ENCODE measurements at regions not wholly inside any gene's neighbourhood (a gene's known extent, or its start where the extent isn't known, plus 50 kb on each side); places are given as distances from the start of the nearest gene placed in this dataset.

GRCh38 chrX:122869171-122869570, 314.9 kb upstream of the GRIA3 start:
- TF ChIP-seq, protein P1, sequence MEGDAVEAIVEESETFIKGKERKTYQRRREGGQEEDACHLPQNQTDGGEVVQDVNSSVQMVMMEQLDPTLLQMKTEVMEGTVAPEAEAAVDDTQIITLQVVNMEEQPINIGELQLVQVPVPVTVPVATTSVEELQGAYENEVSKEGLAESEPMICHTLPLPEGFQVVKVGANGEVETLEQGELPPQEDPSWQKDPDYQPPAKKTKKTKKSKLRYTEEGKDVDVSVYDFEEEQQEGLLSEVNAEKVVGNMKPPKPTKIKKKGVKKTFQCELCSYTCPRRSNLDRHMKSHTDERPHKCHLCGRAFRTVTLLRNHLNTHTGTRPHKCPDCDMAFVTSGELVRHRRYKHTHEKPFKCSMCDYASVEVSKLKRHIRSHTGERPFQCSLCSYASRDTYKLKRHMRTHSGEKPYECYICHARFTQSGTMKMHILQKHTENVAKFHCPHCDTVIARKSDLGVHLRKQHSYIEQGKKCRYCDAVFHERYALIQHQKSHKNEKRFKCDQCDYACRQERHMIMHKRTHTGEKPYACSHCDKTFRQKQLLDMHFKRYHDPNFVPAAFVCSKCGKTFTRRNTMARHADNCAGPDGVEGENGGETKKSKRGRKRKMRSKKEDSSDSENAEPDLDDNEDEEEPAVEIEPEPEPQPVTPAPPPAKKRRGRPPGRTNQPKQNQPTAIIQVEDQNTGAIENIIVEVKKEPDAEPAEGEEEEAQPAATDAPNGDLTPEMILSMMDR (IDR thresholded peaks at IDR 0.05; ENCODE audit: low read depth, low read length, missing input control) = no peak
- no peak for TF ChIP-seq JUND (IDR thresholded peaks at IDR 0.05)
- no peak for TF ChIP-seq RAD21 (IDR thresholded peaks at IDR 0.05)
- no peak for TF ChIP-seq FOXA1 (IDR thresholded peaks at IDR 0.05)
- TF ChIP-seq, protein P2, sequence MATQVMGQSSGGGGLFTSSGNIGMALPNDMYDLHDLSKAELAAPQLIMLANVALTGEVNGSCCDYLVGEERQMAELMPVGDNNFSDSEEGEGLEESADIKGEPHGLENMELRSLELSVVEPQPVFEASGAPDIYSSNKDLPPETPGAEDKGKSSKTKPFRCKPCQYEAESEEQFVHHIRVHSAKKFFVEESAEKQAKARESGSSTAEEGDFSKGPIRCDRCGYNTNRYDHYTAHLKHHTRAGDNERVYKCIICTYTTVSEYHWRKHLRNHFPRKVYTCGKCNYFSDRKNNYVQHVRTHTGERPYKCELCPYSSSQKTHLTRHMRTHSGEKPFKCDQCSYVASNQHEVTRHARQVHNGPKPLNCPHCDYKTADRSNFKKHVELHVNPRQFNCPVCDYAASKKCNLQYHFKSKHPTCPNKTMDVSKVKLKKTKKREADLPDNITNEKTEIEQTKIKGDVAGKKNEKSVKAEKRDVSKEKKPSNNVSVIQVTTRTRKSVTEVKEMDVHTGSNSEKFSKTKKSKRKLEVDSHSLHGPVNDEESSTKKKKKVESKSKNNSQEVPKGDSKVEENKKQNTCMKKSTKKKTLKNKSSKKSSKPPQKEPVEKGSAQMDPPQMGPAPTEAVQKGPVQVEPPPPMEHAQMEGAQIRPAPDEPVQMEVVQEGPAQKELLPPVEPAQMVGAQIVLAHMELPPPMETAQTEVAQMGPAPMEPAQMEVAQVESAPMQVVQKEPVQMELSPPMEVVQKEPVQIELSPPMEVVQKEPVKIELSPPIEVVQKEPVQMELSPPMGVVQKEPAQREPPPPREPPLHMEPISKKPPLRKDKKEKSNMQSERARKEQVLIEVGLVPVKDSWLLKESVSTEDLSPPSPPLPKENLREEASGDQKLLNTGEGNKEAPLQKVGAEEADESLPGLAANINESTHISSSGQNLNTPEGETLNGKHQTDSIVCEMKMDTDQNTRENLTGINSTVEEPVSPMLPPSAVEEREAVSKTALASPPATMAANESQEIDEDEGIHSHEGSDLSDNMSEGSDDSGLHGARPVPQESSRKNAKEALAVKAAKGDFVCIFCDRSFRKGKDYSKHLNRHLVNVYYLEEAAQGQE (IDR thresholded peaks at IDR 0.05) = no peak
- no peak for TF ChIP-seq SP1 (IDR thresholded peaks at IDR 0.05)
- TF ChIP-seq MAX (IDR thresholded peaks at IDR 0.05) = no peak
- TF ChIP-seq TAF1 (conservative IDR thresholded peaks at IDR 0.05) = no peak
- TF ChIP-seq GABPA (IDR thresholded peaks at IDR 0.05 in 1 of 2, conservative IDR thresholded peaks at IDR 0.05 in 1 of 2) = no peak
- TF ChIP-seq, protein P3, sequence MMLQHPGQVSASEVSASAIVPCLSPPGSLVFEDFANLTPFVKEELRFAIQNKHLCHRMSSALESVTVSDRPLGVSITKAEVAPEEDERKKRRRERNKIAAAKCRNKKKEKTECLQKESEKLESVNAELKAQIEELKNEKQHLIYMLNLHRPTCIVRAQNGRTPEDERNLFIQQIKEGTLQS (IDR thresholded peaks at IDR 0.05) = no peak
- TF ChIP-seq, protein P4, sequence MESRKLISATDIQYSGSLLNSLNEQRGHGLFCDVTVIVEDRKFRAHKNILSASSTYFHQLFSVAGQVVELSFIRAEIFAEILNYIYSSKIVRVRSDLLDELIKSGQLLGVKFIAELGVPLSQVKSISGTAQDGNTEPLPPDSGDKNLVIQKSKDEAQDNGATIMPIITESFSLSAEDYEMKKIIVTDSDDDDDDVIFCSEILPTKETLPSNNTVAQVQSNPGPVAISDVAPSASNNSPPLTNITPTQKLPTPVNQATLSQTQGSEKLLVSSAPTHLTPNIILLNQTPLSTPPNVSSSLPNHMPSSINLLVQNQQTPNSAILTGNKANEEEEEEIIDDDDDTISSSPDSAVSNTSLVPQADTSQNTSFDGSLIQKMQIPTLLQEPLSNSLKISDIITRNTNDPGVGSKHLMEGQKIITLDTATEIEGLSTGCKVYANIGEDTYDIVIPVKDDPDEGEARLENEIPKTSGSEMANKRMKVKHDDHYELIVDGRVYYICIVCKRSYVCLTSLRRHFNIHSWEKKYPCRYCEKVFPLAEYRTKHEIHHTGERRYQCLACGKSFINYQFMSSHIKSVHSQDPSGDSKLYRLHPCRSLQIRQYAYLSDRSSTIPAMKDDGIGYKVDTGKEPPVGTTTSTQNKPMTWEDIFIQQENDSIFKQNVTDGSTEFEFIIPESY (IDR thresholded peaks at IDR 0.05) = no peak
- no peak for TF ChIP-seq YY1 (IDR thresholded peaks at IDR 0.05)
- no peak for TF ChIP-seq HNF4A (conservative IDR thresholded peaks at IDR 0.05)
- TF ChIP-seq RXRA (IDR thresholded peaks at IDR 0.05) = no peak
